ENCODE measurements at regions not wholly inside any gene's neighbourhood (a gene's known extent, or its start where the extent isn't known, plus 50 kb on each side); places are given as distances from the start of the nearest gene placed in this dataset.

DNA sequence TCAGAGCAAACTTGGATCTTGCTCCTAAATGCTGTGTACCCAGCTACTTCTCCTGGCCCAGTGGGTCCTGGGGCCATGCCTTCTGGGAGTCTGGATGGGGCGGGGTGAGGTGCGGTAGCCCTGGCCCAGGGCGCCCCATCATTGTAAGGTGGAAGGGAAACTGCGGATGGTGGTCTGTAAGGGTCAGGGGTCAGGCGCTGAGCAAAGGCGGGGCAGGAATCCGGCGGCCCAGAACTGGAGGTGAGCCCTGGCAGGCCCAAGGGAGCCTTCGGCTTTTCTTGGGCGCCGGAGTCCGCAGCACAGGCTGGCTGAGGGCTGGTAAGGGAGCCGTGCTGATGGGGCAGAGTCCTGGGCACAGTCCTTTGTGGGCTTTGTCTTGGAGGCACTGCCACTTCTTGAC lies 66.5 kb upstream of the CTBP2 start:
- in situ Hi-C loops (cut with MboI; ENCODE audit: low pct_unique_long_range_greater_than_20kb in 2 of 9, low sequenced_read_pairs in 9 of 9, unreplicated experiment in 9 of 9), result no loop called here
- ATAC-seq (replicated peaks in 6 of 8), result no peak
- no peak overlapping the region for H3K27ac ChIP-seq
- 85 to 100% (median 100%) methylated on average over 4 to 7 of the region's 13 CpGs; no CpG with 5 or more reads in 7 of the 10 experiments for WGBS, 10 experiments
- no peak overlapping the region for H3K4me3 ChIP-seq
- H3K4me1 ChIP-seq (replicated peaks in 1 of 2), result peaks cover 29 to 34% of the 10 kb centered on the region in 2 donors

GRCh38 chr10:125226005-125226404 lies 65.6 kb upstream of the CTBP2 start:
- peak in 5 of 8 experiments; percentile 9 to 63 (median 60) for ATAC-seq (replicated peaks in 6 of 8)

DNA sequence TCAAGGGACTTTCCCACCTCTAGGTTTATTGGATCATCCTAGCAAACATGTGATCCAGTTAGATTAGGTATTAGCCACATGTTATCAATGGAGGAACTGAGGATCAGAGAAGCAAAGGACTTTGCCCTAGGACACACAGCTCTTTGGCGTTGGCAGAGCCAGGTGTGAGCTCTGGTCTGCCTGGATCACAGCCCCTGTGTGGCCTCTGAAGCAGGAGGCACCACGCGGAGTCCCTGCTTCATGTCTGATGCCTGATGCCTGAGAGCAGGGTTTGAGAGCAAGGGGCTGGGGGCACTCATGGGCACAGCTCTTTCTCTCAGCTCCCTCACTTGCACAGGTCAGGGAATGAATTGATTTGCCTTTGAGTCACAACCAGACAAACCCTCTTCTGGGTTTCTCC lies 64.7 kb upstream of the CTBP2 start:
- Histone ChIP-seq H3K4me1 (replicated peaks in 1 of 2) (peaks cover 24 to 29% of the 10 kb centered on the region in 2 donors), H3K4me3 (no peak overlapping the region), H3K27ac (no peak overlapping the region)
- in situ Hi-C loops (cut with MboI; ENCODE audit: low pct_unique_long_range_greater_than_20kb in 2 of 9, low sequenced_read_pairs in 9 of 9, unreplicated experiment in 9 of 9), result no loop called here
- WGBS, 10 experiments, result 20 to 100% (median 100%) methylated on average over 1 to 2 of the region's 3 CpGs; no CpG with 5 or more reads in 7 of the 10 experiments
- no peak for ATAC-seq (replicated peaks in 6 of 8)

More at GRCh38 chr10:125226005-125226404, 65.6 kb upstream of the CTBP2 start:
- H3K27ac ChIP-seq, result peak overlapping the region; percentile 5 to 13
- WGBS, 10 experiments, result 0 to 82% (median 39%) methylated on average over 1 to 6 of the region's 7 CpGs; no CpG with 5 or more reads in 2 of the 10 experiments
- in situ Hi-C loops (cut with MboI; ENCODE audit: low pct_unique_long_range_greater_than_20kb in 2 of 9, low sequenced_read_pairs in 9 of 9, unreplicated experiment in 9 of 9), result no loop called here
- peaks cover 24 to 29% of the 10 kb centered on the region in 2 donors for H3K4me1 ChIP-seq (replicated peaks in 1 of 2)
- no peak overlapping the region for H3K4me3 ChIP-seq

DNA sequence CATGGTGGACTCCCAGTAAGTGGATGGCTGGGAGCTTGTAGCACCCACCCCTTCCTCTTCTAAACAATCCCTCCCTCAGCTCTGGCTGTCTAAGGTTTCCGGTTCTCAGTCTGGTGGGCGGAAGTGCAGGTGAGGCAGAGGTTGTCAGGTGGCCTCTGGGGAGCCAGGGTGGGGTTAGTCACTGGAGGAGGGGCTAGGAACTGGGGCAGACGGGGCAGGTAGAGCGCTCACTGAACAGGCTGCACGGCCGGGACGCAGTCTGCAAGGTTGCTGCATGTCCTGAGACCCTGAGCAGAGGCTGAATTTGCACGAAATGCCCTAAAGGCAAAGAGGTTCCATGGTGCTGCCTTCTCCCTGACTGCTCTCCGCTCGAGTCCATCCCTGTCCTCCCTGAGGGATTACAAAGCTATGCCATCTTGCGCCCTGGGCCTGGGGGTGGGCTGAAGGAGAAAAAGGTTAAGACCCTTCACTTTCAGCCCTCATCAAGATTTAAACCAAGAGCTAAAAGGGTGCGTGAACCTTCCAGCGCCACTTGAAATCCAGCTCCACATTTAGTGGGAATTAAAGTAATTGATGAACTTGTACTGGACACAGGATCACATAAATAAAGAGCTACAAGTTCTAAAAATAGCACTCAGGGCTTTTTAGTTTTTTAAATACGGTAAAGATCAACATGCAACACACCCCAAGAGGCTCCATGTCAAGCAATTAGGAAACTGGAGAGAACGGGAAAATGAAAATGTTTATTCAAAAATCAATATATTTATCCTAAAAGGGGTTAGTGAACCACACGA lies 62.3 kb upstream of the CTBP2 start:
- in situ Hi-C loops (cut with MboI; ENCODE audit: low pct_unique_long_range_greater_than_20kb in 2 of 9, low sequenced_read_pairs in 9 of 9, unreplicated experiment in 9 of 9), result no loop called here
- 35 to 81% (median 64%) methylated on average over 1 to 11 of the region's 16 CpGs; no CpG with 5 or more reads in 2 of the 10 experiments for WGBS, 10 experiments
- H3K4me3 ChIP-seq, result no peak overlapping the region
- peak overlapping the region in 1 of 2 donors; percentile 47 for H3K27ac ChIP-seq
- peaks cover 24 to 31% of the 10 kb centered on the region in 2 donors for H3K4me1 ChIP-seq (replicated peaks in 1 of 2)
- peak in 5 of 8 experiments; percentile 40 to 72 (median 50) for ATAC-seq (replicated peaks in 6 of 8)

GRCh38 chr10:125221716-125222115 lies 61.4 kb upstream of the CTBP2 start:
- peaks cover 24 to 31% of the 10 kb centered on the region in 2 donors for H3K4me1 ChIP-seq (replicated peaks in 1 of 2)
- 38 to 100% (median 83%) methylated on average over 1 to 7 of the region's 8 CpGs; no CpG with 5 or more reads in 3 of the 10 experiments for WGBS, 10 experiments
- no peak for ATAC-seq (replicated peaks in 6 of 8)
- in situ Hi-C loops (cut with MboI; ENCODE audit: low pct_unique_long_range_greater_than_20kb in 2 of 9, low sequenced_read_pairs in 9 of 9, unreplicated experiment in 9 of 9), result no loop called here
- no peak overlapping the region for H3K4me3 ChIP-seq
- no peak overlapping the region for H3K27ac ChIP-seq

GRCh38 chr10:125219776-125220175 lies 59.4 kb upstream of the CTBP2 start:
- in situ Hi-C loops (cut with MboI; ENCODE audit: low pct_unique_long_range_greater_than_20kb in 2 of 9, low sequenced_read_pairs in 9 of 9, unreplicated experiment in 9 of 9), result no loop called here
- peaks cover 16 to 18% of the 10 kb centered on the region in 2 donors for H3K4me1 ChIP-seq (replicated peaks in 1 of 2)
- H3K4me3 ChIP-seq, result no peak overlapping the region
- H3K27ac ChIP-seq, result no peak overlapping the region
- no peak for ATAC-seq (replicated peaks in 6 of 8)
- 50 to 100% (median 81%) methylated on average over 1 to 3 of the region's 4 CpGs; no CpG with 5 or more reads in 5 of the 10 experiments for WGBS, 10 experiments

DNA sequence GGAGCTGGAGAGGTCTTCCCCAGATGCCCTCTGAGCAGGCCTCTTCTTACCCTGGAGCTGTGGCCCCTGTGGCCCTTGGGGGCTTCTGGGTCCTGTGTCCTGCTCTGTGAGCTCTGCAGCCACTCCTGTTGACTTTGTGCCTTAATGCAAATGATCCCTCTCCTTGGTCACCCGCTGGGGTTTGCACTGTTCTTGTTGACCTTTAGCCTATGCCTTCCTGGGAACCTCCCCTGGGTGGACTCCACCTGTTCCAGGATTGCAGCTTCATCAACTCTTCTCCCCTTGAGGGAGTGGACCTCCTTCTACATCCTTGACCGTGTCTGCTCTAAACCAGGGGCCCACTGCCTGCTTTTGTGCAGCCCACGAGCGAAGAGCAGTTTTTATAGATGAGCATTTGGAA lies 58.6 kb upstream of the CTBP2 start:
- H3K4me3 ChIP-seq, result no peak overlapping the region
- H3K4me1 ChIP-seq (replicated peaks in 1 of 2), result peaks cover 18% of the 10 kb centered on the region in 2 donors
- 43 to 95% (median 83%) methylated on average over 1 to 4 of the region's 4 CpGs; no CpG with 5 or more reads in 2 of the 10 experiments for WGBS, 10 experiments
- no peak for ATAC-seq (replicated peaks in 6 of 8)
- no peak overlapping the region for H3K27ac ChIP-seq
- in situ Hi-C loops (cut with MboI; ENCODE audit: low pct_unique_long_range_greater_than_20kb in 2 of 9, low sequenced_read_pairs in 9 of 9, unreplicated experiment in 9 of 9), result no loop called here

DNA sequence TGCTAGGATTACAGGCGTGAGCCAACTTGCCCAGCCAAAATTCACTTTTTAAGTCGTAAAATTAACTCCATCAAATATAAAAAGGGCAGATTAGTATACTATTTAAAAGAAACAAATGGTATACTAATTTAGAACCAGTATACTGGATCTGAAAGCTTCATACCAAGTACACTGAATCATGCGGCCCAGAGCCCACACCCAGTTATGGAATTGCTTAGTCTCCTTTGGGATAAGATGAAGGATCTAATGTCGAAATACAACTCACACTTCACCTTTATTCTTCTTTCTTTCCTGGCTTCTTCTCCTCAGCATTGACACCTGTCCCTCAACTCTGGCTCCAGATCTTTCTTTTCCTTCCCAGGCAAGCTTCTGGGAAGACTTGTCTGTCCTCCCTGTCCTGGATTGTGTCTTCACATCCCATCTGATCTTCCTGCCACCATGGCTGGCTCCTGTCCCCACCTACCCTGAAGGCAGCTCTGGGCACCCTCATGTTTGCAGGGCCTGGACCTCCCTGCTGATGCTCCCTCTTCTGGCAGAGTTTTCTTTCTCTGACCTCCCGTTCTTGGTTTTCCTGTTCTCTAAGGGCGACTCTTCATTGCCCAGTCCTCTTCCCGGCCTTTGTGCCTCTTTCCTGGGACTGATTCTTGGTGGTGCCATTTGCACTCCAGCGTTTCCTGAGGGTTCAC lies 57.8 kb upstream of the CTBP2 start:
- H3K4me1 ChIP-seq (replicated peaks in 1 of 2), result peaks cover 17 to 20% of the 10 kb centered on the region in 2 donors
- in situ Hi-C loops (cut with MboI; ENCODE audit: low pct_unique_long_range_greater_than_20kb in 2 of 9, low sequenced_read_pairs in 9 of 9, unreplicated experiment in 9 of 9), result no loop called here
- no peak overlapping the region for H3K27ac ChIP-seq
- 33 to 100% (median 77%) methylated on average over 1 to 7 of the region's 8 CpGs for WGBS, 10 experiments
- peak in 3 of 8 experiments; percentile 36 to 89 (median 75) for ATAC-seq (replicated peaks in 6 of 8)
- H3K4me3 ChIP-seq, result no peak overlapping the region

GRCh38 chr10:125216861-125217260 lies 56.5 kb upstream of the CTBP2 start:
- 26 to 53% (median 36%) methylated on average over 1 to 5 of the region's 5 CpGs; no CpG with 5 or more reads in 3 of the 10 experiments for WGBS, 10 experiments
- no peak for ATAC-seq (replicated peaks in 6 of 8)
- Histone ChIP-seq H3K4me3 (no peak overlapping the region), H3K4me1 (replicated peaks in 1 of 2) (peaks cover 7% of the 10 kb centered on the region in 2 donors), H3K27ac (no peak overlapping the region)
- in situ Hi-C loops (cut with MboI; ENCODE audit: low pct_unique_long_range_greater_than_20kb in 2 of 9, low sequenced_read_pairs in 9 of 9, unreplicated experiment in 9 of 9), result no loop called here

GRCh38 chr10:125216309-125216708 lies 55.9 kb upstream of the CTBP2 start:
- ATAC-seq (replicated peaks in 6 of 8), result no peak
- H3K4me3 ChIP-seq, result no peak overlapping the region
- no peak overlapping the region for H3K27ac ChIP-seq
- in situ Hi-C loops (cut with MboI; ENCODE audit: low pct_unique_long_range_greater_than_20kb in 2 of 9, low sequenced_read_pairs in 9 of 9, unreplicated experiment in 9 of 9), result no loop called here
- H3K4me1 ChIP-seq (replicated peaks in 1 of 2), result peaks cover 6 to 7% of the 10 kb centered on the region in 2 donors
- 0 to 100% (median 80%) methylated on average over 1 to 3 of the region's 3 CpGs; no CpG with 5 or more reads in 3 of the 10 experiments for WGBS, 10 experiments

- Histone ChIP-seq H3K4me1 (replicated peaks in 1 of 2) (peaks cover 7 to 14% of the 10 kb centered on the region in 2 donors), H3K4me3 (no peak overlapping the region), H3K27ac (no peak overlapping the region)
- peak in 3 of 8 experiments; percentile 16 to 64 (median 58) for ATAC-seq (replicated peaks in 6 of 8)
- in situ Hi-C loops (cut with MboI; ENCODE audit: low pct_unique_long_range_greater_than_20kb in 2 of 9, low sequenced_read_pairs in 9 of 9, unreplicated experiment in 9 of 9), result no loop called here
- 64 to 86% (median 80%) methylated on average over 1 to 2 of the region's 2 CpGs; no CpG with 5 or more reads in 5 of the 10 experiments for WGBS, 10 experiments
Measured at GRCh38 chr10:125214283-125214570, 53.9 kb upstream of the CTBP2 start.

DNA sequence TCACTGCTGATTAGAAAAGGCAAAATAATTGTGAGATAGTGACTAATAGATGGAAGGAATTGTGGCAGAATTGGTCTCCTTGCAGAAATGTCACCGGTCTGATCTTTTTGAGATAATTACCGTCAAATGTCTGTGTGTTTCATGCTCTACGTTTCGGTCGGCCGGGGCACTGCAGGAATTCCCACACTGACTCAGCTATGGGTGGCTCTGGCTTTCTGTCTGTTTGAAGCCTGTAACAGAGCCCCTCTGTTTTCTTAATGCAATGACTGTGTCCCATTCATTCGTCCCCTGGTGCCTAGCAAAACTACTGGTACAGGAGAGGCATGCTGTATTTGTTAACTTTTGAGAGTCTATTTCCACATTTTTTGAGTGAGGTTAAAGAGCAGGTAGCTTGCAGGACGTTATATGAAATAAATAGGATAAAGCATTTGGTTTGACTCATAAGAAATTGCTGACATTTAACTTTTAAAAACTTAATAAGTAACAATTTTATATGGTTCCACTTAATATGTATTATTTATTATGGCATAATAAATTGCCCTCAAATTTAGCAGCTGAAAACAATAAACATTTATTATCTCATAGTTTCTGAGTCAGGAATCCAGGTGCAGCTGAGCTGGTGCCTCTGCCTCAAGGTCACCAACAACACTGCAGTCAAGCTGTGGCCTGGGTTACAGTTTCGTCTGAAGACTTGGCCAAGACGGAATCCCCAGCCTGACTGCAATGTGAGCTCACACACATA lies 53.3 kb upstream of the CTBP2 start:
- H3K27ac ChIP-seq, result no peak overlapping the region
- in situ Hi-C loops (cut with MboI; ENCODE audit: low pct_unique_long_range_greater_than_20kb in 2 of 9, low sequenced_read_pairs in 9 of 9, unreplicated experiment in 9 of 9), result no loop called here
- 49 to 89% (median 66%) methylated on average over 1 to 8 of the region's 10 CpGs for WGBS, 10 experiments
- ATAC-seq (replicated peaks in 6 of 8), result peak in 5 of 8 experiments; percentile 31 to 65 (median 35)
- peaks cover 5 to 14% of the 10 kb centered on the region in 2 donors for H3K4me1 ChIP-seq (replicated peaks in 1 of 2)
- H3K4me3 ChIP-seq, result no peak overlapping the region
